ENCODE measurements at regions not wholly inside any gene's neighbourhood (a gene's known extent, or its start where the extent isn't known, plus 50 kb on each side); places are given as distances from the start of the nearest gene placed in this dataset.

- DNase-seq = no peak
Observed at GRCh38 chr11:134677891-134678551, 266.0 kb upstream of the B3GAT1 start.

- DNase-seq = no peak
Observed at GRCh38 chr11:134677397-134677822, 265.4 kb upstream of the B3GAT1 start.

- DNase-seq = no peak
Observed at GRCh38 chr11:134676516-134677287, 264.7 kb upstream of the B3GAT1 start.

- no peak for DNase-seq
Observed at GRCh38 chr11:134675983-134676382, 263.9 kb upstream of the B3GAT1 start.

GRCh38 chr11:134674974-134675373 is 262.9 kb upstream of the B3GAT1 start:
- no peak for DNase-seq

- DNase-seq = no peak
Observed at GRCh38 chr11:134670961-134671370, 258.9 kb upstream of the B3GAT1 start.

- DNase-seq = no peak
Observed at GRCh38 chr11:134670247-134670782, 258.3 kb upstream of the B3GAT1 start.

GRCh38 chr11:134669796-134670195 is 257.8 kb upstream of the B3GAT1 start:
- DNase-seq = no peak

GRCh38 chr11:134668796-134669195 is 256.8 kb upstream of the B3GAT1 start:
- DNase-seq = no peak

GRCh38 chr11:134668076-134668475 is 256.0 kb upstream of the B3GAT1 start:
- no peak for DNase-seq

- no peak for DNase-seq
Observed at GRCh38 chr11:134667505-134667904, 255.5 kb upstream of the B3GAT1 start.

- DNase-seq = no peak
Observed at GRCh38 chr11:134667175-134667500, 255.1 kb upstream of the B3GAT1 start.

- DNase-seq = no peak
Observed at GRCh38 chr11:134666273-134667174, 254.5 kb upstream of the B3GAT1 start.

GRCh38 chr11:134665571-134666270 is 253.7 kb upstream of the B3GAT1 start:
- DNase-seq = no peak

- no peak for DNase-seq
Observed at GRCh38 chr11:134665188-134665535, 253.1 kb upstream of the B3GAT1 start.

- no peak for DNase-seq
Observed at GRCh38 chr11:134664447-134665187, 252.6 kb upstream of the B3GAT1 start.

- DNase-seq = no peak
Observed at GRCh38 chr11:134663506-134664313, 251.7 kb upstream of the B3GAT1 start.

GRCh38 chr11:134662629-134663360 is 250.8 kb upstream of the B3GAT1 start:
- no peak for DNase-seq

GRCh38 chr11:134661660-134662059 is 249.6 kb upstream of the B3GAT1 start:
- DNase-seq = no peak

GRCh38 chr11:134660416-134660815 is 248.4 kb upstream of the B3GAT1 start:
- DNase-seq = no peak
